GM12875 (cell line): ENCODE measurements at regions not wholly inside any gene's neighbourhood (a gene's known extent, or its start where the extent isn't known, plus 50 kb on each side); places are given as distances from the start of the nearest gene placed in this dataset.
"Not testable (repeated sequence)": the region's sequence is repeated elsewhere in the genome, so short reads cannot be mapped to it uniquely, and the experiment has no call there.

Experiments
- H3K4me3 ChIP-seq: one replicate; pipeline ENCODE4 v1.5.1; 2011; ENCODE audit warnings: low read depth, low read length, control low read depth
- TF ChIP-seq, protein P1 (sequence below): IDR thresholded peaks from 2 replicates; pipeline ENCODE4 v1.5.1; 2011; ENCODE audit warnings: low read depth, mild to moderate bottlenecking, control low read depth, inconsistent platforms, low read length, moderate library complexity, borderline replicate concordance; ENCODE audit not compliant: insufficient read depth

DNA sequence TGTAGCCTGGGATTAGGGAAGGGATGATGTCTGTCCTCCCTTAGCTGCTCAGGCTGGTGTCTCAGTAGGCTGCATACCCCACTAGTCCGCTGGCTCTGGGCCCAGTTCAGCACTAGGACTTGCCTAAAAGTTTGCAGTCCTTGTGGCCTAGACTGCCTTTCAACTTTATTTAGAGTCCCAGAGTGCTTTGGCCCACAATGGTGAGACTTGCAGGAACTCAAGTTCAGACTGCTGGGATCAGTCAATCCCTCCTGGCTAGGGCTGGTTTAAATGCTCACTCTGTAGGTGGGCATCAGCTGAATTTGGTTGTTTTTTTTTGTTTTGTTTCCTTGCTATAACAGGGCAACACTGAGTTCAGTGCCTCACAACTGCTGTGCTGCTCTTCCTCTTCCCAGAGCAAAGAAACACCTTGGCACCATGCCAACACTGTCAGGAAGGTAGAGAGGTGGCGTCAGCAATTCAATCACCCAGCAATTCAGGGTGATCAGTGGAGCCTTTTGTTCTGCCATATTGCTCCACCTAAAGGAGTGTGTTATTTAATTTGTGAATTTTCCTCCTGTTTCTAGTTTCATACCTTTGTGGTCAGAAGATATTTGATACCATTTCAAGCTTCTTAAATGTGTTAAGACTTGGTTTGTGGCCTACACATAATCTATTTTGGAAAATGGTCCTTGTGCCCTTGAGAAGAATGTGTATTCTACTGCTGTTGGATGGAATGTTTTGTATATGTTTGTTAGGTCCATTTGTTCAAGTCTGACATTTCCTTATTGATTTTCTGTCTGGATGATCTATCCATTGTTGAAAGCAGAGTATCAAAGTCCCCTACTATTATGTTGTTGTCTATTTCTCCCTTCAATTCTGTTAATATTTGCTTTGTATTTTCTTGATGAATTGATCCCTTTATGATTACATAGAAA is 284.0 kb upstream of the PMFBP1 start:
- TF ChIP-seq, protein P1, sequence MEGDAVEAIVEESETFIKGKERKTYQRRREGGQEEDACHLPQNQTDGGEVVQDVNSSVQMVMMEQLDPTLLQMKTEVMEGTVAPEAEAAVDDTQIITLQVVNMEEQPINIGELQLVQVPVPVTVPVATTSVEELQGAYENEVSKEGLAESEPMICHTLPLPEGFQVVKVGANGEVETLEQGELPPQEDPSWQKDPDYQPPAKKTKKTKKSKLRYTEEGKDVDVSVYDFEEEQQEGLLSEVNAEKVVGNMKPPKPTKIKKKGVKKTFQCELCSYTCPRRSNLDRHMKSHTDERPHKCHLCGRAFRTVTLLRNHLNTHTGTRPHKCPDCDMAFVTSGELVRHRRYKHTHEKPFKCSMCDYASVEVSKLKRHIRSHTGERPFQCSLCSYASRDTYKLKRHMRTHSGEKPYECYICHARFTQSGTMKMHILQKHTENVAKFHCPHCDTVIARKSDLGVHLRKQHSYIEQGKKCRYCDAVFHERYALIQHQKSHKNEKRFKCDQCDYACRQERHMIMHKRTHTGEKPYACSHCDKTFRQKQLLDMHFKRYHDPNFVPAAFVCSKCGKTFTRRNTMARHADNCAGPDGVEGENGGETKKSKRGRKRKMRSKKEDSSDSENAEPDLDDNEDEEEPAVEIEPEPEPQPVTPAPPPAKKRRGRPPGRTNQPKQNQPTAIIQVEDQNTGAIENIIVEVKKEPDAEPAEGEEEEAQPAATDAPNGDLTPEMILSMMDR: no peak
- no peak overlapping the region for H3K4me3 ChIP-seq

DNA sequence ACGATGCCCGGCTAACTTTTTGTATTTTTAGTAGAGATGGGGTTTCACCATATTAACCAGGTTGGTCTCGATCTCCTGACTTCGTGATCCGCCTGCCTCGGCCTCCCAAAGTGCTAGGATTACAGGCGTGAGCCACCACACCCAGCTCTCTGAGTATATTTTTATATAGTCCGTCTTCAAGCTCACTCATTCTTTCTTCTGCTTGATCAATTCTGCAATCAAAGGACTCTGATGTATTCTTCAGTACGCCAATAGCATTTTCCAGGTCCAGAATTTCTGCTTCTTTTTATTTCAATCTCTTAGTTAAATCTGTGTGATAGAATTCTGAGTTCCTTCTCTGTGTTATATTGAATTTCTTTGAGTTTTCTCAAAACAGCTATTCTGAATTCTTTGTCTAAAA is 281.9 kb upstream of the PMFBP1 start:
- not testable (repeated sequence) for H3K4me3 ChIP-seq

DNA sequence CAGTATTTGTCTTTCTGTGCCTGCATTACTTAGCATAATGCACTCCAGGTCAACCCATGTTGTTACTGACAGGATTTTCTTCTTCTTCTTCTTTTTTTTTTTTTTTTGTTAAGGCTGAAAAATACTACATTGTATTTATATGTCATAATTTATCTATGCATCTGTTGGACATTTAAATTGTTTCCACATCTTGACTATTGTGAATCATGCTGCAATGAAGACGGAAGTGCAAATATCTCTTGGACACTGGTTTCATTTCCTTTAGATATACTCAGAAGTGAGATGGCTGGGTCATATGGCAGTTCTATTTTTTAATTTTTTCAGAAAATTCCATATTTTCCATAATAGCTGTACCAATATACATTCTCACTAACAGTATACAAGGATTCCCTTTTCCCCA is 272.7 kb upstream of the PMFBP1 start:
- TF ChIP-seq, protein P1: no peak
- no peak overlapping the region for H3K4me3 ChIP-seq

DNA sequence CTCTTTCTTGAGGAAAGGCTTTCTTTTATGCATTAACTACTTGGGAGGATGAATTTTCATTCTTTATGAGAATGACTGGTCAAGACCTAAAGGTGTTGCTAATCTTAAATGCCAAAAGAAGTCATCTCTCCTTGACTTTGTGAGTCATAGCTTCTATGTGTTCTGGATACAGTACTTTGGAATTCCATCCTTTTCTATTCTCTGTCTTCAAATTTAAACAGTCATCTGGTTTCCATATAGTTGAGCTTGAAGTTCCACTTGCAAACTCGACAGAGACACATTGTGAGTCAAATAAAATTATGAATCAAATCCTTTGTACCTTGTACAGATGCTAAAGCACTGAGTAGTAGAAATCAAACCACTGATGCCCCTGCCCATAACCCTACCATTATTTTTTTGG is 271.9 kb upstream of the PMFBP1 start:
- TF ChIP-seq, protein P1: no peak
- no peak overlapping the region for H3K4me3 ChIP-seq

DNA sequence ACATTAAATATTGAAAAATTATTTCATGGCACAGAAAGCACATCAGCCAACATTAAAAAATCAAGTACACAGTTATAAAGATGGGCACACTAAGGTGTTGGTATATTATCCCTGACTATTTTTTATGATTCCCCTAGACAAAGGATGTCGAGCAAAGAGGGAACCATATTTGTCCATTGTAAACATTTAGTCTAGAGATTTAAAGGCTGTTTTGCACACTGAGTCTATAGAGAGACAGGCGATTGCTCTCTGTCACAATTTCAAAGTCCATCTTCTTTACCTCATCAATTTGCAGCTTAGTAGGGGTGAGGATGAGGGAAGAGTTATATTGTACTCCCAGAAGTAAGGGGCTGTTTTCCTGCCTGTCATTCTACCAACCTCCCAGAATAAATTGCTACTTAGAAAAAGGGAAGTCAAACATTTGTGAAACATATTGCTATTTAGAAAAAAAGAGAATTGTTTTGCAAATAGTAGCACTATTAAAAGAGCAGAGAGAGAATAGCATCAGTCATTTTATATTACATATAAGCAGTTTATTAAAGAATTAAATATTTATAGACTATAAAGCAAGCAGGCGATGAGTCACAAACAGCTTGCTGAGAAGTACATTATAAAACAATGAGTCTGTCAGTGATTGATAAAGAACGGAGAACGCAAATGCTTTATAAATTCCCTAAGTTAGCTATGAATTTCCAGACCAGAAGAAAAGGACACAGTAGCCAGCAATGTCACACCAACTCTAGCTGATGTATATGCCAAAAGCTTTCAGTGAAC is 270.6 kb upstream of the PMFBP1 start:
- H3K4me3 ChIP-seq: no peak overlapping the region
- TF ChIP-seq, protein P1: no peak

DNA sequence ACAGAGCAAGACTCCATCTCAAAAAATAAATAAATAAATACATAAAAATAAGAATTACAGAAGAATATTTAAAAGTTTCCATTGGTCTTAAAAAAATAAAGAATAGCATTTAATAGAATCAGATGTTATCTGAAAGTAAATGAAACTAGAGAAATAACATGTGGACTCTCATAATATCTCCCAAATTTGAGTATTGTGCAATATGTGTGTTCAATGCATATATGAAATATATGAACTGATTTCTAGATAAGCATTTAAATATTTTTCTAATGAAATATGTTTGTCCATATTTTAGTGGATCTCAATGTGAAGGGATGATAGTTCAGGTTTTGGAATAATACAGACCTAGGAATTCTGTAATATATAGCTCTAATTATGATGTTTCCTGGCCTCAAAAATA is 265.9 kb upstream of the PMFBP1 start:
- TF ChIP-seq, protein P1: no peak
- H3K4me3 ChIP-seq: no peak overlapping the region

DNA sequence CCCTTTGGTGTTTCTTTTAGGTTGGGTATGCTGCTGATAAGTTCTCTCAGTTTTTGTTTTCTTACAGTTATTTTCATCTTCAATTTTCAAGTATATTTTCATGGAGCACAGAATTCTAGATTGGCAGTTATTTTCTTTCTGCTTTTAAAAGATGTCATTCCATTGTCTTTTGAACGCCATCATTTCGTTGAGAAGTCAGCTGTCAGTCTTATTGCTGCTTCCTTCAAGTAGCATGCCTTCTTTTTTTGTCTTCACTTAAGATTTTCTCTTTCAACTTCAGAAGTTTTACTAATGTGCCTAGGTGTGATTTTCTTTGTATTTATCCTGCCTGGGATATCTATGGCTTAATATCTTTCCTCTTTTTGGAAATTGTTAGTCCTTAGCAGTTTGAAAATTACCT is 262.2 kb upstream of the PMFBP1 start:
- TF ChIP-seq, protein P1: no peak
- no peak overlapping the region for H3K4me3 ChIP-seq
